D721Med (cell line): ENCODE measurements at regions not wholly inside any gene's neighbourhood (a gene's known extent, or its start where the extent isn't known, plus 50 kb on each side); places are given as distances from the start of the nearest gene placed in this dataset.
"Not testable (repeated sequence)": the region's sequence is repeated elsewhere in the genome, so short reads cannot be mapped to it uniquely, and the experiment has no call there.

Experiments
- DNase-seq: peaks from one replicate; pipeline ENCODE4 v3.0.0; 2011; ENCODE audit warnings: low spot score; ENCODE audit not compliant: insufficient read length
- FAIRE-seq: peaks from 2 replicates; lab custom pipeline; 2011; peaks lifted over from hg19 to GRCh38; lab: Jason Lieb, UNC
- CTCF ChIP-seq: IDR thresholded peaks from 2 replicates; pipeline ENCODE4 v1.5.1; 2012; ENCODE audit warnings: mild to moderate bottlenecking, control low read depth; ENCODE audit not compliant: insufficient read depth; ENCODE audit errors: missing control alignments

- FAIRE-seq (no peak), DNase-seq (no peak)
- TF ChIP-seq CTCF = no peak
Measured at GRCh38 chr2:39925312-39925711, 146.3 kb upstream of the THUMPD2 start.

- no peak for TF ChIP-seq CTCF
- DNase-seq (no peak), FAIRE-seq (no peak)
Measured at GRCh38 chr2:39923455-39923854, 144.4 kb upstream of the THUMPD2 start.

- no peak for FAIRE-seq
- no peak for DNase-seq
- TF ChIP-seq CTCF = no peak
Measured at GRCh38 chr2:39922679-39923405, 143.8 kb upstream of the THUMPD2 start.

GRCh38 chr2:39920307-39920801 lies 141.3 kb upstream of the THUMPD2 start:
- no peak for TF ChIP-seq CTCF
- FAIRE-seq (no peak), DNase-seq (no peak)

GRCh38 chr2:39919511-39920306 lies 140.7 kb upstream of the THUMPD2 start:
- no peak for DNase-seq
- no peak for TF ChIP-seq CTCF
- no peak for FAIRE-seq

- FAIRE-seq (no peak), DNase-seq (no peak)
- TF ChIP-seq CTCF = no peak
Measured at GRCh38 chr2:39918886-39919285, 139.8 kb upstream of the THUMPD2 start.

GRCh38 chr2:39917371-39917770 lies 138.3 kb upstream of the THUMPD2 start:
- not testable (repeated sequence) for DNase-seq, FAIRE-seq
